Dendritic cell treated with granulocyte-macrophage colony-stimulating factor and Interleukin-4, amounts not matched to agents 40 ng/mL and 50 ng/mL, for 4 days (primary cell): ENCODE measurements at regions not wholly inside any gene's neighbourhood (a gene's known extent, or its start where the extent isn't known, plus 50 kb on each side); places are given as distances from the start of the nearest gene placed in this dataset.

Experiments
- H3K27ac Mint-ChIP-seq: one replicate; pipeline ENCODE4 v1.8.0; 2022; ENCODE audit warnings: mild to moderate bottlenecking, mixed read lengths
- H3K27me3 Mint-ChIP-seq: one replicate; pipeline ENCODE4 v1.8.0; 2022; ENCODE audit warnings: mild to moderate bottlenecking, mixed read lengths
- H3K36me3 Mint-ChIP-seq: one replicate; pipeline ENCODE4 v1.8.0; 2022; ENCODE audit warnings: low read depth, mixed read lengths
- H3K4me1 Mint-ChIP-seq: one replicate; pipeline ENCODE4 v1.8.0; 2022; ENCODE audit warnings: low read depth, mixed read lengths
- H3K4me3 Mint-ChIP-seq: one replicate; pipeline ENCODE4 v1.8.0; 2022; ENCODE audit warnings: mild to moderate bottlenecking, moderate library complexity, mixed read lengths
- H3K9me3 Mint-ChIP-seq: one replicate; pipeline ENCODE4 v1.8.0; 2022; ENCODE audit warnings: mixed read lengths
- intact Hi-C: fragments of 100-400 bp; cut with micrococcal nuclease; formaldehyde crosslinking; loops from one replicate; pipeline ENCODE4 v1.15.0; 2022

DNA sequence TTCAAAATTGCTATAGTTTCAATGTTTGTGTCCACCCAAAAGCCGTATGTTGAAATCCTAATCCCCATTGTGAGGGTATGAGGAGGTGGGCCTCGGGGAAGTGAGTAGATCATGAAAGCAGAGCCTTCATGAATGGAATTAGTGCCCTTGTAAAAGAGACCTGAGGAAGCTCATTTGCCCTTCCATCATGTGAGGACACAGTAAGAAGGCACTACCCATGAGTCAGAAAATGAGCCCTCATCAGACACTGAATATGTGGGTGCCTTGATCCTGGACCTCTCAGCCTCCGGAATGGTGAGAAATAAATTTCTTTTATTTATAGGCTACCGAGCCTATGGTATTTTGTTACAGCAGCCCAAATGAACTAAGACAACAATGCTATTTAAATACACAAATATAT is 57.7 kb upstream of the EFHC2 start:
- intact Hi-C loops, result no loop called here
- Mint-ChIP-seq H3K27ac (no peak overlapping the region), H3K27me3 (no peaks in the 10 kb centered on the region), H3K9me3 (no peaks in the 10 kb centered on the region), H3K4me1 (no peaks in the 10 kb centered on the region), H3K36me3 (no peaks in the 10 kb centered on the region), H3K4me3 (no peak overlapping the region)

DNA sequence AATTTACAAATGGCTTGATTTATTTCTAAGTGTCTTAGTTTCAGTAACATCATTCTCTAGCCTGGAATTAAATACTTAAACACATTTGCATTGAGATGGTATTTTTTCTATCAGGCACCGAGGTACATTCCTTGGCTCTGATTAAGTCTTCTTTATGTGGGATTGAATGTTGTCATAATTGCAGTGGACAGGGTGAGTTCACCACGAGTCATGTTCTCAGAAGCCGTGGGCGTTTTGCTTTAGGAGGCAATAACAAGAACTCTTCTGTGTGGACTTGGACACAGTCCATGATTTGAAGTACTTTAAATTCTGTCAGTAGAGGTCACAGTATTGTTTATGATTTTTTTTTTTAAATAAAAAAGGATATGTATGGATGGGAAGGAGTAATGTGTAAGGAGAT is 57.1 kb upstream of the EFHC2 start:
- no peaks in the 10 kb centered on the region for H3K36me3 Mint-ChIP-seq
- no peaks in the 10 kb centered on the region for H3K4me1 Mint-ChIP-seq
- no peak overlapping the region for H3K4me3 Mint-ChIP-seq
- intact Hi-C loops, result no loop called here
- H3K27me3 Mint-ChIP-seq, result no peaks in the 10 kb centered on the region
- H3K9me3 Mint-ChIP-seq, result no peaks in the 10 kb centered on the region
- H3K27ac Mint-ChIP-seq, result no peak overlapping the region

DNA sequence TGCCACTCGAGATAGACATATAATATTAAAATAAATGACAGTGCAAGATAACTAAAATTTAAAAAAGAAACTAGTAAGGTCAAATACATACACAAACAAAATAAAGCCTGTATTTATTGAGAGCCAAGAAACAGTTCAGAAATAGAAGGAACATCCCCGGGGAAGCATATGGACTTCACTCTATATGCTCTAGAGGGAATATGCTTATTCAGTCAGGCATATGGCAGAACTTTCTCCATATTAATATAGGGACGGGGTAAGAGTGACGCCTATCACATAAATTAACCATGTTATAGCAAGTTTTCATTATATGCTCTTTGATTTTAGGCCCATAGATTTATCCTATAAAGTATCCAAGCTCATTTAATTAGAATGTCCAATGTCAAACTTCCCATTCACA is 56.7 kb upstream of the EFHC2 start:
- Mint-ChIP-seq H3K4me1 (no peaks in the 10 kb centered on the region), H3K36me3 (no peaks in the 10 kb centered on the region), H3K4me3 (no peak overlapping the region), H3K27ac (no peak overlapping the region), H3K9me3 (no peaks in the 10 kb centered on the region), H3K27me3 (no peaks in the 10 kb centered on the region)
- intact Hi-C loops, result no loop called here
